Cardiac septum (tissue), 1 donor: ENCODE measurements at regions not wholly inside any gene's neighbourhood (a gene's known extent, or its start where the extent isn't known, plus 50 kb on each side); places are given as distances from the start of the nearest gene placed in this dataset.

ENCODE experiments used
- DNase-seq: peaks from one replicate; pipeline ENCODE4 v3.0.0-alpha.2; 2020; ENCODE audit warnings: low spot score
- intact Hi-C: fragments of 100-400 bp; cut with DNase I; formaldehyde crosslinking; loops from one replicate; pipeline ENCODE4 v1.14.0; 2022
- donor health status: DM: no; HTN: no; CAD: no.

DNA sequence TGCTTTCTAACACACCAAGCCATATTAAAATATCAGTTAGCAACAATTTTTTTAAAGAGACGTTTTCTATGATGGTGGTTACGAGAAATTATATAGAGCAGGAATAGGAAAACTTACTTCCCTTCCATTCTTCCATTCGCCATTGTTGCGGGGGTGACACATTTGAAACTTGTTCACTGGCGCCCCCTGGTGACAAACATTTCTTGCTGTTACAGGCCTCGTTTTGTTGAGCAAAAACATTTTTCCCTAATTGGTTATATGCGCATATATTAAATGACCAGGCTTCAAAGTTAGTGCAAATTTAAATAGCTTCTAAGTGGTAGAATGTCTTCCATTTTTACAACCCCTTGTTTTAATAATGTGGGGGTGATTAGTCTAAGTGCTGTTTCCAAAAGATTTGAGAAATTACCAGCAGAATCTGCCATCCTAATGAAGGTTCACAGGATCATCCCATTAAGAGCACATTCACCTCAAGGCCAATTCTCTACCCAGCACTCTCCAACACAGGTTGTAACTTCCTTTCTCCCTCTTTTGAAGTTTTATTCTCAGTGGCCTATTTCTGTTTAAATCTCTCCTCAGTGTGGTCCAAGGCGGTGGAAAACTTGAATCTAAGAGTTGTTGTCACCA is 1124.7 kb downstream of the FLRT2 start:
- intact Hi-C loops: no loop called here
- DNase-seq: no peak

DNA sequence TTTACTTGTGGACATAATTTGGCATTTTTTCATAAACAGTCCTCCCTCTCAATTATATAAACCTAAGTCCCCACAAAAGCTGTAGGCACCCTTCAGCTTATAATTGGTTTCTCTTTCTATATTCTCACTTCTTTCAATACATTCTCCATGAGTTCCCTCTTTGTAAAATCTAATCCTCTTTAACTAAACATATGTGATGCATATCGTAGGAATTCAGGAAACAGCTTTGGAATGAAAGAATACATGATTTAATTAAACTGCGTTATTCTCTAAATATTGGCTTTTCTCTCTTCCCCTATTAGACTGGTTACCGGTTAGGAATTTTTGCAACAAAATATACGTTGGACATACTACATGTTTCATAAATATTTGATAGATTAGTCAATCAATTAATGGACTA is 1122.6 kb downstream of the FLRT2 start:
- intact Hi-C loops: no loop called here
- no peak for DNase-seq

DNA sequence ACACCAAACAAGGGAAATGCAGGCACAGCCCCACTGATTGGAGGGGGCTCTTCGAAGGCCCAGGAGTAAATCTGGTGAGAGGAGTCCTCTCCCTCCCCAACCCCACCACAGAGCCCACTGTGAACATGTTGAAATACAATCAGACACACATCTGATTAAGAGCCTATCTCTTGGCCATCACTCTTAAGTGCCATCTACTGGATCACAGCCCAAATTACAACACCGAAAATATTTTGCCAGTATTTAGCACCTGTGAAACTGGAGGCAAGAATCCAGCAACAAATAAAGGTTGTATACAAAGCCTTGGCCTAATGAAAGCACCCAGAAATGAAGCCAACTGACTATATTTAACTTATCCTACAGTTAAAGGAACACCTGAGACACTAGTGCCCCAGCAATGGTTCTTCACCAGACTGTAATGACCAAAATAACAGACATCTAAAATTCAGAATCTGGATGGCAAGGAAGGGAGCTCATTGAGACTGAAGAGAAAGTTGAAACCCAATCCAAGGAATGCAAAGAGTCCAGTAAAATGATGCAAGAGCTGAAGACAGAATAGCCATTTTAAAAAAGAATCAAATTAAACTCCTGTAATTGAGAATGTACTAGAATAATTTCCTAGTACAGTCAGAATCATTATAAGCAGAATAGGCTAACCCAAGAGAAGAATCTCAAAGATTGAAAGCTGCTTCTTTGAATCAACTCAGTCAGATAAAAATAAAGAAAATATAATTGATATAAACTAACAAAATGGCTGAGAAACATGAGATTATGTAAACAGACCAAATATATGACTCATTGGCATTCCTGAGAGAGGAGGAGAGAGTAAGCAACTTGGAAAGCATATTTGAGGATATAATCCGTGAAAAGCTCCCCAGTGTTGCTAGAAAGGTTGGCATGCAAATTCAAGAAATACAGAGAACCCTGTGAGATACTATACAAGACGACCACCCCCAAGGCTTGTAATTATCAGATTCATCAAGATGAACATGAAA is 1117.0 kb downstream of the FLRT2 start:
- DNase-seq: no peak
- intact Hi-C loops: no loop called here

DNA sequence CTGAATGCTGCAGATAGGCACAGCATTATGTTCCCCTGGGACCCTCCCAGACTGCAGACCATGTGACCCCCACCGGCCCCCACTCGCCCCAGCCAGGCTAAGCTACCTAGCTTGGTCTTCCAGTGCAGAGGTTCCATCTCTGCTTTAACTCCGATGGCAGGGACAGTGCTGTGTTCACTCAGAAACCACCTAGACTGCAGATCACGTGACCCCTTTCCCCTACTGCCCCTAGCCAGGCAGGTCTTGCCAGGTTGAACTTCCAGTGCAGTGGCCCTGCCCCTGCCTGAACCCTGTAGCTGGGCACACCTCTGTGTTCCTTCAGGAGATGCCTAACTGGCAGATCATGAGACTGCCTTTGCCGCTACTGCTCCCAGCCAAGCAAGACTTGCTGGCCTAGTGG is 1116.2 kb downstream of the FLRT2 start:
- intact Hi-C loops: no loop called here

DNA sequence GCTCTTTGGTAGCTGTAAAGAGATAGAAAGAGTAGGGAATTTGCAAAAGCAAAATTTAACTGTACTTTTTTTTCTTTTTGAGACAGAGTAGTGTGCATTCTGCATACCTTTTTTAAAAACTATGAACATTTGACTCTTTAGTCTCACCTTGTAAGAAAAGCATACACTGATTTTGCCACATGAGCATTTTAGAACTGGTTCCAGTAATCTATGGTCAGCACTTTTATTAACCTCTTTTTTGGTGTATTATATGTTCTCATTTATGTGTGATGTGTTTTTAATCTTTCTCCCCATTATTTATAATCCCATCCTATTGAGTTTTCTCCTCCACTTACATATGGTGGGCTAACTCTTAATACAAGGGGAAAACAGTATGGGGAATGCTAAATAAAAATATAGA is 1111.4 kb downstream of the FLRT2 start:
- intact Hi-C loops: no loop called here
- DNase-seq: no peak

More for the DNA sequence above, 1116.2 kb downstream of the FLRT2 start:
- no peak for DNase-seq

DNA sequence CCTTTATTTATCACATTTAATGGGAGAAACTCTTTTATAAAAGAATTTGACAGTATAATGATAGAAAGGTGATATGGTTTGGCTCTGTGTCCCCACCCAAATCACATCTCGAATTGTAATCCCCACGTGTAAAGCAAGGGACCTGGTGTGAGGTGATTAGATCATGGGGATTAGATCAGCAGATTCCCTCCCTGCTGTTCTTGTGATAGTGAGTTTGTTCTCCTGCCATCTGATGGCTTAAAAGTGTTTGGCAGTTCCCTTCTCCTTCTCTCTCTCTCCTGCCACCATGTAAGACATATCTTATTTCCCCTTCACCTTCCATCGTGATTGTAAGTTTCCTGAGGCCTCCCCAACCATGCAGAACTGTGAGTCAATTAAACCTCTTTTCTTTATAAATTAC is 1110.3 kb downstream of the FLRT2 start:
- intact Hi-C loops: no loop called here
- no peak for DNase-seq

DNA sequence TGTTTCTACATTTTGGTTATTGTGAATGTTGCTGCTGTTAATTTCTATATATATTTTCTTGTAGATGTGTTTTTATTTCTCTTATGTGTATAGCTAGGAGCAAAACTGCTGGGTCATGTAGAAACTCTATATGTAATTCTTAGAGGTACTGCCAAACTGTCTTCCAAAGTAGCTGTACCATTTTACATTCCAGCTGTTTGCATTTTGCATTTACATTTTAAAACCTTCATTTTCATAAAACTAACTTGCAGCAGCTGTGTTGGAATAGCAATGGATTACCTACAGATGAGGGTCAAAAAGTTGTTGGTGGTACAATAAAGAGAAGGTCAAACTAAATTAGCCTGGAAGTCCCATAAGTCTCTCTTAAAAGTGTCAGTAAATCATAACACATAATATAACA is 1109.7 kb downstream of the FLRT2 start:
- intact Hi-C loops: no loop called here
- DNase-seq: no peak

DNA sequence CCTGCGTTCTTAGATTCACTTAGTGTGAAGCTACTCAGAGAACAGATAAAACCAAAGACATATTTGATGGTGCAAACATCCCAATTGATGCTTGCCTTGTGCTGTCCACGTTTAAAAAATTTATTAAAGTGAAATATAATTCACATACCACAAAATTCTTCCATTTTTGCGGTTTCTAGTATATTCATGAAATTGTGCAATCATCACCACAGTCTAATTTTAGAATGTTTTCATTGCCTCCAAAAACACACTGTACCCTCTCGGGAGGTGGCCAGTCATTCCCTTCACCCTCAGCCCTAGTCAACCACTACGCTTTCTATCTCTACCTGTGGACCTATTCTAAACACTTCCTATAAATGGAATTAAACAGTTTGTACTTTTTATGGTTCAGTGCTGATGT is 1109.2 kb downstream of the FLRT2 start:
- DNase-seq: no peak
- intact Hi-C loops: no loop called here

DNA sequence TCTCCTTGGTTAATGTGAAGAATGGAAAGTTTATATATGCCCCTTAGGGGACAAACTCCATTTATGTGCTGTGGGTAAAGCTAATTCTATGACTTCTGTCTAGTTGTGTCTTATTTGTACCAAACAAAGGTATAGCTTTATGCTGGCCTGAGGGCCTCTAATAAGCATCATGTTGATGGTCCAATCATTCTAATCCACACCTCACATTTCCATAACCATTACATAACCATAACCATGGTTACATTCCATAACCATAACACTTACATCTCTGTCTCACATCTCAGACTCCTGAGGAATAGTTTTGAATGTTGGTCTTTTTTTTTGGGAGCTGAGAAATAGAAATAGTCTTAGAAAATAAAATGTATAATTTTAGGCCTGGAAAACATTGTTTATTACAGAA is 1097.1 kb downstream of the FLRT2 start:
- intact Hi-C loops: no loop called here
- no peak for DNase-seq

DNA sequence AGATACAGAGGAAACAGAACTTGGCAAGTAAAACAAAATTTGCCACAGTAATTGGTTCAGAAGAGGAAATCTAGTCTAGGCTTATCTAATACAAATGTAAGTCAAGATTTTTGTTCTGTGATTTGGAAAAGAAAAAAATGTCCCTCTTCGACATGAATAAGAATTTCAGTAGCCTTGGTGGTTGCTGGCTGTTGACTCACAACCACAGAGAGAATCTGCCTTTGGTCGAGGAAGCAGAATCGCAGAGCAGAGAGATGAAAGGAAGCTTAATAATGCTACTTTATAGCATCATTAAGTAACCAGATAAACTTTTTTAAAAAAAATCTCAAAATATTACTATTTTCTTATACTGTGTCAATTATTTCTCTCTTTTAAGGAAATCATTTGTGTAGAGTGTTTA is 1096.6 kb downstream of the FLRT2 start:
- no peak for DNase-seq
- intact Hi-C loops: no loop called here

DNA sequence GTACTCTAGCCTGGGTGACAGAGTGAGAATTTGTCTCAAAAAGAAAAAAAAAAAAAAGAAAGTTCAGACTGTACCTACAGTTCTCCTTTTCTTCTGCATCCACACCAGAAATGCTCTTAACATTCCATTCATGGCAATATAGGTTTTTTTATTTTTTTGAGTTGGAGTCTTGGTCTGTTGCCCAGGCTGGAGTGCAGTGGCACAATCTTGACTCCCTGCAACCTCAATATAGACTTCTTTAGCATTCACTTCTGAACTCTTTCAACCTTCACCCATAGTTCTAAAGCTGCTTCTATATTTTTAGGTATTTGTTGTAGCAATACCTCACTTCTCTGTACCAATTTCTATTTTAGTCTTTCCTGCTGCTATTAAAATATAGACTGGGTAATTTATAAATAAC is 1095.7 kb downstream of the FLRT2 start:
- no peak for DNase-seq
- intact Hi-C loops: no loop called here

DNA sequence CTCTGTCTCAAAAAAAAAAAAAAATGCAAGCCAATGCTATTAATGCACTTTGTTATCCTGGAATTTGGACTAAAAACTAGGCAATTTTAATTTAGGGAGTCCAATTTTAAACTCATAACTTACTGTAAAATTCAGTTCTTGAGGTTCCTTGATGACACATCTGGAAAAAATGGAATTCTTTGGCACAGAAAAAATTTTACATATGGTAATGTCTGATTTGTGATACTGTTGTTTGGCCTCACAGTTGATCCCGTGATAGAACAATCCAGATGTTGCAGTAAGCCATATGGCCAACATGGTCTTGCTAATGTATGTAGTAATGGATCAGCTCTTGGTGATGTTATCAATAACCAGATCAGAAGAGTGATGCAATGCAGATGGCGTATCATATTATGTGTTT is 1089.8 kb downstream of the FLRT2 start:
- intact Hi-C loops: no loop called here
- DNase-seq: no peak

DNA sequence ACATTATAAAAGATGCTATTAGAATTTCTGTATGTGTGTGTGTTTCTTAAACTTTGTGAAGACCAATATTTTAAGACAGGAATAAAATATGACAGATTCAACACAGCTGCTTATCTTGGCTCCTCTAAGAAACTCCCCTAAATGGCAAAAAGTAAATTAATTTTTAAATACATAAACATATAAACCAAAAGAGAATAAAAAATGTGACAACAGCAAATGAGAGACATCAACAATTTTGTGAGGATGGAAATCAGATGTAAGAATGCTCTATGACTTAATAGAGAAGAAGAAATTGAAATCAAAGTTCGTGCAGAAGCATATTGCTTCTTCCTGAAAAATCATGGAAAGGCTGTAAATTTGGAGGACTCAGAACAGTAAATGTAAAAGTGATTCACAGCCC is 1083.8 kb downstream of the FLRT2 start:
- no peak for DNase-seq
- intact Hi-C loops: no loop called here

DNA sequence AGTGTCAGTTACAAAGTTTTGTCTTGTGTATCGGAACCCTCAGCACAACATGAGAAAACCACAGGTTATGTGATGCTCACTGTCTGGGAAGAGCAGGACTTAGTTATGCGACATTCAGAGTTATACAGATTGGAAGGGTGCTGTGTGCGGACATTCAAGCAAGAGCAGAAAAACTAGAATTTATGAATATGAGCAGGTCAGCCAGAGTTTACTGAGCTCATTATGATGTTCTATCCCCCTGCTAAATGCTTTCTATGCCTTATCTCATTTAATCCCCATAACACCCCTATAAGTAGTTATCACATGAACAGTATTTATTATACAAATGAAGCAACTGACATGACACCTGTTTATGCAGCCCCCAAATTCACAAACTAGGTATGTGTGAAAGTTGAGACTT is 1083.2 kb downstream of the FLRT2 start:
- DNase-seq: no peak
- intact Hi-C loops: no loop called here

DNA sequence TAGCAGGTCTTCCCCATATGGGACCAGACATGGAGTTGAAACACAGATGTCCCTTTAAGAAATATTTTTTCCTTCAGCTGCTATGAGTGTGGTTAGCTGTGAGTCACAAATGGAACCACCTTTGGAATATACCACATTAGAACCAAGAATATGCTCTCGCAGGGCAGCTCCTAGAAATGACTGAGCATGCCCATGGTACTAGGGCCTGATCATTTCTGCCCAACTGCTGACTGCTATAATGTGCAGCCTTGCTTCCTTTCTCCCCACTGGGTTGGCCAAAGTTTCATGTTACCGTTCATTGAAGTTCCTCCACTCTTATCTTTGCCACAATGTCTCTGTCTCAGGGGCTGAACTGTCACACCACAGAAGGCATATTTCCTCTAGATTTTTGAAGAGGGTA is 1074.6 kb downstream of the FLRT2 start:
- intact Hi-C loops: no loop called here
- no peak for DNase-seq

DNA sequence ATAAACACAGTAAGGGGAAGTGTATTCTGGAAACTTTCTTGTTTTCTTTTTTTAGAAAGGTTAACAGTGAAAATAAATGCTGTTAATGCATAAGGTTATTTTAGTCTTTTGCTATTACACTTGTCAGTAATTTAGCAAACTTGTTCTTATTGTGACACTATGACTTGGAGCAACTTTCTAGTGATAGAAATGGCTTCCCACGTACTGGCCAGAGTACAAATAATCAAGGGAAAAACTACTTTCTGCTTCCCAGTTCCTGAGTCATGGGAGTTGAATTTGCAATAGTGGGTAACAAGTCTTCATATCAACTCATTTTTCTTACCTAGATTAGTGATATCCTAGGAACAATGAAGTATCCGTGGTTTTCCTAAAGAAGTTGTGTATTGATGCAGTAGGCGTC is 1072.3 kb downstream of the FLRT2 start:
- intact Hi-C loops: no loop called here
- no peak for DNase-seq

DNA sequence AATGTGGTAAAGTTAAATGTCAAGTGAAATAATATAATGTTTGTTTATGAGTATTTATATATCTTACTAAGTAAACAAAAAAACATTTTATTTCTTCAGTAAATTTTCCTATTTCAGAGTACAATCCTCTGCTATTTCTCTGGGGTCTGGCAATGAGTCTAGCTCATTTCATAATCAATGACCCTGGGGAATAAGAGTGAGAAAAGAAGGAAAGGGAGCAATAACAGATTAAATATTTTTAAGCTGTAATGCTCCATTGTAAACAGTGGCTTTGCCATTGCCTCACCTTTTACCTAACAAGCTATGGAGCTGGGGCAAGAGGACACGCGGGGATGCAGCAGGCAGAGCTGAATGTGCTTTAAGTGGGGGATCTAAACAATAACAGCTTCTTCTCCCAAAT is 1071.9 kb downstream of the FLRT2 start:
- intact Hi-C loops: no loop called here

DNA sequence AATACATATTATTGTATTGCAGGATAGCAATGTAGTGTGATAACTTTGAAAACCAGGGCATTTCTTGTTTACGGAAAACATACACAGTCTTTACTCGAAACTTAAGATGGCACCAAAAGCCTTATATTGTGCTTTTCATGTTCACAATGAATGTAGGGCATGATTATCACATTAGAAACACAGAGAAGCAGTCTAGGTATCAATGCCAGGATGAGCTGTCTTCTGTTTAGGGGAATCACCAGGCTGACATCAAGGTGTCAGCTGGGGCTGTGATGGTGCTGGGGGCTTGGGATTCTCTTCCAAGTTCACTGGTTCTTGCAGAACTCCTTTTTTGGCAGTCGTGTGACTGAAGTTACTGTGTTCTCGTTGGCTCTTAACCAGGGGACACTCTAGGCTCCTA is 1067.3 kb downstream of the FLRT2 start:
- DNase-seq: no peak
- intact Hi-C loops: no loop called here

More for the DNA sequence above, 1071.9 kb downstream of the FLRT2 start:
- DNase-seq: no peak

DNA sequence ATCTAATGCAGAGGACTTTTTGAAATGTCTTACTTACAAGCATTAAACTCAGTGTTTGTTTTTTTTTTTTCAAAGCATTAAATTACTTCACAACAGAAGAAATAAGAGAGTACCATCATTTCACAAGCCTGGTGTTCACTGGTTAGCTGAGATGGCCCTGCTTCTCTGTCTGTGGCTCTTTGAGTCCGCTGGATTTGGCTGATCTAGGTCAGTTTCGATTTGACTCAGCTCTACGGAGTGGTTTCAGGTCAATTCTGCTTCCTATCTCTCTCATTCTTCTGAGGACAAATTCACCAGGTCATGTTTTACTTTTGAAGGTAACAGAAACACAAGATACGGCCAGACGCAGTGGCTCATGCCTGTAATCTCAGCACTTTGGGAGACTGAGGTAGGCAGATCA is 1066.1 kb downstream of the FLRT2 start:
- intact Hi-C loops: no loop called here
- DNase-seq: no peak

DNA sequence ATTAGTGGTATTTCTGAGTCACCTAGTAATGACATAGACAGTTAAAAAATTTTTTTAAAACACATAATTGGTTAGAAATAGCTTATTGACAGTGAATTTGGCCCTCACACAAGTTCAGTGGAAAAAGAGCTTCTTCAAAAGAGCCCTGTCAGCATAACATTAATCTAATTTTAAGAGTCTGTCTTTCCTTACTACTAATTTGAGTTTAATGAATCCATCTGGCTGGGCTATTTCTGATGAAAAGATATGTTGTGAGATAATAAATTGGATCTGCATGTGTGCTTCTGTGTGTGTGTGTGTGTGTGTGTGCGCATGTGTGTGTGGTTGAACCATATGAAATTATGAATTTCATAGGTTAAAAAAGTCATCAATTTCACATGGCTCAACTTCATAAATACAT is 1045.2 kb downstream of the FLRT2 start:
- intact Hi-C loops: no loop called here
- no peak for DNase-seq

DNA sequence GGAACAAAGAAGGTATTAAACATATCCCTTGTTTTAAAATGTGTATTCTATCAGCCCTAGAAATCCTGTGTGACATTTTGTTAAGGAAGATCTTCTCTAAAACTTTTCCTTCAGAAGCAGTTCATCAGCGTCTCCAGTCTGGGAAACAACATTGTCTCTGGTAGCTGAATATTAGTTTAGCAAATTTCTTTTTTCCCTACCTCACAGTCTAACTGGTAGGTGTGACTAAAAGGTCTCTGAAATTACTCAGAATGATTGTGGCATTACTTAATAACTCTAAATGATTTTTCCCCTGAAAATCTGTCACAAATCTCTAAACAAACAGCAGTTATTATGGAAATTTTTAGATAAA is 1044.8 kb downstream of the FLRT2 start:
- intact Hi-C loops: no loop called here
- DNase-seq: no peak
